ENCODE measurements at regions not wholly inside any gene's neighbourhood (a gene's known extent, or its start where the extent isn't known, plus 50 kb on each side); places are given as distances from the start of the nearest gene placed in this dataset.
"Not testable (repeated sequence)": the region's sequence is repeated elsewhere in the genome, so short reads cannot be mapped to it uniquely, and the experiment has no call there.

GRCh38 chr9:94490465-94490864, 64.4 kb upstream of the PCAT7 start:
- H3K4me1 Mint-ChIP-seq, result no peaks in the 10 kb centered on the region
- DNase-seq (no peak), ATAC-seq (ENCODE audit: low read depth) (no peak)
- no peaks in the 10 kb centered on the region for H3K36me3 Mint-ChIP-seq
- peaks cover 11% of the 10 kb centered on the region for H3K27me3 Mint-ChIP-seq
- H3K27ac Mint-ChIP-seq, result no peak overlapping the region
- POLR2A ChIA-PET, result no interaction called here
- no peak overlapping the region for H3K4me3 Mint-ChIP-seq
- H3K9me3 Mint-ChIP-seq, result no peaks in the 10 kb centered on the region

DNA sequence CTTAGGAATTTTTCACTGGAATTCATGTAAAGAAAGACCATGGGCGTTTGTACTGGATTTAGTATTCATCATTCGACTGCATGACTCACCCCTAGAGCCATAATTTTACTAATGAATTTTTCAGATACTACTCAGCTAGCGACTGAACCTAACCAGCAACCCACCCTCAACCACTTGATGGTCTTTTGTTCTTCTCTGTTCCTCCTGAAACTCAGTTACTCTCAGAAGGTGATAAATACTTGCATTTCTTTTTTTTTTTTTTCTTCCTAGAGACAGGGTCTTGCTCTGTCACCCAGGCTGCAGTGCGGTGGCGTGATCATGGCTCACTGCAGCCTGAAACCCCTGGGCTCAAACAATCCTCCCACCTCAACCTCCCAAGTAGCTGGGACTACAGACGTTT, 62.8 kb upstream of the PCAT7 start:
- H3K27ac Mint-ChIP-seq, result not testable (repeated sequence)

DNA sequence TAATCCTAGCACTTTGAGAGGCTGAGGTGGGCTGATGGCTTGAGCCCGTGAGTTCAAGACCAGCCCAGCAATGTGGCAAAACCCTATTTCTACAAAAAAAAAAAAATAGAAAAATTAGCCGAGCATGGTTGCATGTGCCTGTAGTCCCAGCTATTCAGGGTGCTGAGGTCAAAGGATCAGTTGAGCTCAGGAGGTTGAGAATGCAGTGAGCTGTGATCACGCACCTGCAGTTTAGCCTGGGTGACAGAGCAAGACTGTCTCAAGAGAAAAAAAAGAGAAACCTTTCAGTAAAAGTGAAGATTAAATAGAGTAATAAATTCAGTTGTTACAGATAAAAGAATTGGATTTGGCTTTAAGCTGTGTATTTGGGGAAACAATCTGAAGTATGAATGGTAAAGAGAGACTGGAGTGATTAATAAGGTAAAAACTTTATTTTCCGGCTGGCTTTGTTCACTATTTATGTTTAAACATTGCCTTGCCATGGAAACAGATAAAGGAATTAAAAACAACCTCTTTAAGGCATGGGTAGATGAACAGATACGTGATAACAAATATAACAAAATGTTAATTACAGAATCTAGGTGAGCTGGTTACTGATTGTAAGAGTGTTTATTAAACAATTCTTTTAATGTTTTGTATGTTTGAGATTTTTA, 56.0 kb upstream of the PCAT7 start:
- Mint-ChIP-seq H3K27me3 (peaks cover 20% of the 10 kb centered on the region), H3K27ac (no peak overlapping the region), H3K4me3 (no peak overlapping the region), H3K4me1 (no peaks in the 10 kb centered on the region), H3K36me3 (no peaks in the 10 kb centered on the region), H3K9me3 (no peaks in the 10 kb centered on the region)
- no peak for ATAC-seq (ENCODE audit: low read depth)
- POLR2A ChIA-PET, result no interaction called here
- no peak for DNase-seq

More for the DNA sequence above, 62.8 kb upstream of the PCAT7 start:
- not testable (repeated sequence) for H3K4me1 Mint-ChIP-seq; H3K36me3 Mint-ChIP-seq; DNase-seq; H3K4me3 Mint-ChIP-seq; H3K9me3 Mint-ChIP-seq; ATAC-seq (ENCODE audit: low read depth)
- POLR2A ChIA-PET, result interaction anchor here (0.7 kb wide), 1 partner anchor 654 kb away, joined by 4 read pairs; no protein-coding TSS in a partner anchor
- H3K27me3 Mint-ChIP-seq, result peaks cover 13% of the 10 kb centered on the region

- ATAC-seq (ENCODE audit: low read depth) (no peak), DNase-seq (no peak)
- no peak overlapping the region for H3K27ac Mint-ChIP-seq
- H3K9me3 Mint-ChIP-seq, result peaks cover 1% of the 10 kb centered on the region
- peaks cover 1% of the 10 kb centered on the region for H3K4me1 Mint-ChIP-seq
- no peak overlapping the region for H3K4me3 Mint-ChIP-seq
- H3K27me3 Mint-ChIP-seq, result peaks cover 29% of the 10 kb centered on the region
- POLR2A ChIA-PET, result no interaction called here
- H3K36me3 Mint-ChIP-seq, result no peaks in the 10 kb centered on the region
Measured at GRCh38 chr9:94504358-94504757, 50.5 kb upstream of the PCAT7 start.

Data from activated naive CD8-positive, alpha-beta T cell treated with anti-CD3 and anti-CD28 coated beads, Interleukin-2, amount 10 ng/mL, durations not matched to agents 7 days and 5 days (primary cell).